IPS DF 4.7 (cell line): ENCODE measurements at regions not wholly inside any gene's neighbourhood (a gene's known extent, or its start where the extent isn't known, plus 50 kb on each side); places are given as distances from the start of the nearest gene placed in this dataset.

Source experiments
- DNase-seq: peaks from one replicate; pipeline ENCODE4 v3.0.0-alpha.2; 2013; ENCODE audit warnings: low spot score; ENCODE audit errors: extremely low read depth

DNA sequence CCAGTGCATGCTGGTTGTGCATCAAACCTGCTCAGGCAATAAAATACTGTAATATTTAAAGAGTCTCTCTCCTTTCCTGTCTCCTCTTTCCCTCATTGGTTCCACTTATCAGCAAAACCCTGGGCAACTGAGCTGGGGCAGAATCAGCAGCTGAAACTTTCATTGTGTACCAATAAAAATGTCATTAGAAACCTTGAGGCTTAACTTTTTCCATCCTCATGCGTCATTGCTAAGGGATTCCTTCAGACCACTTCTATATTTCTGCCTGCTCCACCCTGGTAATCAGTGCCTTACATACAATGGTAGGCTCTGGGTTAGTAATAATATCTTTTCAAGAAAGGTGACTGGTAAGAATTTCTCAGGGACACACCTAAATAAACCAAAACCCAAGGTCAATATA is 880.3 kb downstream of the RPA4 start:
- no peak for DNase-seq

DNA sequence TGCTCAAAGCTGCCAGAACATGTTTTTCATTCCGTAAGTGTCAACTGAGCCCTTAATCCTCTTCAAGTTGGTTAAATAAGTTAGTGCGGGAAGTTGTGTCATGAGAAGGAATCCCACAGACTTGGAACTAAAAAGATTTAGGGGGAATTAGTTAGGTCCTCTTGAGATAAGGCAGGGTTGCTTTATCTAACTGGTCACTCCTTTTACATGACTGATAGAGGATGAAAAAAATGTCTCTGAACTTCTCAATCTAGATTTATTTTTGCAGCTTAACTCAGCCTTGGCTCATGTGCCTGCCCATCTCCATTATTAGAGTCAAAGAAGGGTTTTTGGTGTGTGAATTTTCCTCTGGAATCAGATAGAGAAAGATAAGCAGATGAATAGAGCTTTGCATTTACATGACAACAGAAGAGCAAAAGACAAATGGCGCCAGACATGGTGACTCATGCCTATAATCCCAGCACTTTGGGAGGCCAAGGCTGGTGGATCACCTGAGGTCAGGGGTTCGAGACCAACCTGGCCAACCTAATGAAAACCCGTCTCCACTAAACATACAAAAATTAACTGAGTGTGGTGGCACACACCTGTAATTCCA is 882.9 kb downstream of the RPA4 start:
- no peak for DNase-seq

DNA sequence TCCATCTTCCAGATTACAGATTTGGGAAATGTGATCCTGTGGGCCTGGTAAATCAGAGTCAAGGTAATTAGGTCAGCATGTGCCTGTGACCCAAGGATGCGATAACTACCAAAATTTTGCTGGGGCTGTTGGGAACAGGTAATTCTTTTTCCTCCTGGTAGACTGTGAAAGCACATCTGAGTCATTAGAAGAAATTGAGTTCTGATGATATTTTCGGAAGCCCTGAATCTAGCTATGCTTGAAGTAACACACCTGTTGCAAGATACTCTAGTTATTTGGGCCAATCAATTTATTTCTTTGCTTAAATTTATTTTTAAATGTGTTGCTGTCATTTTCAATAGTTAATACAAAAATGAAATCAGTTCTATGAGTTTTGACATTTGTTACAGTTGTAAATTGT is 903.6 kb downstream of the RPA4 start:
- DNase-seq, result no peak

DNA sequence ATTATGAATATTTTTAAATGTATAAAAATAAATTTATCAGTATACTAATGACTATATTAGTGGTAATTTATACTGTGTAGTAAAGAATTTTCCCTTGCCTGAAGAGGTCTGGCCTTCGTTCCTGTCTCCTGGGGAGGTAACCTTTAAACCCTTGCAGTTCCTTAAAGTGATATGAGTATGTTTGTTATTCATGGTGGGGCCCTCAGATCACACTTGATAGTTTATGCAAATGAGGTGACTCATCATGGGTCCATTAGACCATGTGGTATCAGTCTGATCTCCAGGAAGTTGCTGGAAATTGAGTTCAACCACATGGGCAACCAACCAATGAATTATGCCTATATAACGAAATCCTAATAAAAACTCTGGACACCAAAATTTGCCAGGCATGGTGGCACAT is 904.1 kb downstream of the RPA4 start:
- no peak for DNase-seq

DNA sequence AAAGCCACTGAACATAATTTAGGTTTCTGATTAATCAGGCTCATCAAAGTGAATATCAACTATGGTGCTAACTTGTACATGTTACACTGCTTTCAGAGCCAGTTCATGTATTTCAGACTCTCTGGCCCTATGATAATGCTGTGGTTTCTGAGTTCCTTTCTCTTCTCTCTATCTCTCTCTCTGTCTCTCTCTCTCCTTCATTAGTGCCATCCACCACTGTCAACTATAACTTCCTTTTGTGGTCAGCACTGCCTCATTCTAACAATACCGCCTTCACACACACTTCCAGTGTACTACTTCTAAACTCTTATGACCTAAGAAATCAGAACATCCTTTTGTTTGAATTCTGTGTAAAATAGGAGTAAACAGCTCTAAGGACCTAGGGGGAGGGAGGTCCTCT is 907.1 kb downstream of the RPA4 start:
- no peak for DNase-seq

DNA sequence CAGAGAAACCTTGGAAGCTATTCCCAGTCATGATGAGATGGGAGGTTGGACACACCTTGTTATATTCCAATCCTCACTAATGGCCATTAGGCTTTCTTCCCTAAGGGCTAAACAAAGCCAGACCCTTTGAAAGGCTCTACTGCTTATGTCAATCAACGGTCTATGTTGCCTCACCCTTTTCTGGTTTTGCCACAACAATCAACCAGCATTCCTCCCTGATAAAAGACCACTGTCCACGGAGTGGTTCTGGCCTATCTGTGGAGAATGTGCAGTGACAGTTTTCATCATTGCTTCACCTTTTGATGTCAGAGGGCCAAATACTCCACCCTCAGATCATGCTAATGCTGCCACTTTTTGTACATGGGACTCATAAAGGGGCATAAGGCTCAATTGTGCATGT is 913.4 kb downstream of the RPA4 start:
- DNase-seq, result no peak

DNA sequence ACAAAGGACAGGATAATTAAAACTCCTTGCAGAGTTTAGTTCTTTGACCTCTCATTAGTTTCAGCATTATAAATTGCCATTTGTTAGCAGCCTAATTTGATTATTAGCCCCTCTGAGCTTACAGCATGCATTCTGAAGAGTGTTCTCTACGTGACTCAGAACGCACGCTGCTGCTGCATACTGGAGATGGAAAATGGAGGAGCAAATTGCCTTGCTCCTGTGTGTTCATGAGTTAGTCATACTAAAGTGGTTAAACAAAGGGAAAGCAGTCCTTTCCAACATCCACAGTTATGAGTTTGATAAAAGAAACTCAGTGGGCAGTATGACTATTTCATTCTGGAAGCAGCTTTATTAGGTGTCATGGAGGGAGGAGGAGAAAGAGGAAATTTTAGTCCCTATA is 922.5 kb downstream of the RPA4 start:
- no peak for DNase-seq

DNA sequence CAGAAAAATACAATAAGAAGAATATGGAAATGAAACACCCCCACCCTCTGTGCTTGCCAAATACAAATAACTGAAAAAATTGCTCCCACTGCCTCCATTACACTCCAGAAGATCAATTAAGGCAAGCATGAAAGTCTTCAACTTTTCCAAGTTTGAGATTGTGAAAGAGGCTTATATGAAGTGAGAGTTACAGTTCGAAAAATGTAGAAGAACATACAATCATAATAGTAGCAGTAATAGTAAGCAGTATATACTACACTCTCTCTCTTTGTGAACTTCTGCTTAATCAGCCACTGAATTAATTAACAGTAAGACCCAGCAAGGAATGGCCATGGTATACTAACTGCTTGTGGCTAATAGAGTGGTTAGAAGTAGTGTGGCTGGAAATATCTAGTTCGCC is 923.2 kb downstream of the RPA4 start:
- DNase-seq, result no peak

DNA sequence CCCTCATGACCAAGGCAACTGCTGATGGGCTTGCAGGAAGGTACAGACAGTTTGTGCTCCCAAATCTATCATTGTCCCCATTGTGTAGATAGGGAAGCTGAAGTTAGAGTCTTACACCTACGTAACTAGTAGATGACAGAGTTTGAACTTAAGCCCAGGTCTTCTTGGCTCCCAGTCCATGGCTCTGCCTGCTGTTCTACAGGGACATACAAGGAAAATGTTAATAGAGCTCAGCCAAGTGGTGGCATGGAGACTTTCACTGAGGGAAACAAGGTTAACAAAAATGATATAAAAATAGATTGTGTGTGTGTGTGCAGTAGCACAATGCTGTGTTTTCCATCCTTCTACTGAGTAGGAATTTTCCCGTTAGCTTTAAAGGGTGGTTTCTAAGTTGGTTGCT is 936.5 kb downstream of the RPA4 start:
- no peak for DNase-seq

DNA sequence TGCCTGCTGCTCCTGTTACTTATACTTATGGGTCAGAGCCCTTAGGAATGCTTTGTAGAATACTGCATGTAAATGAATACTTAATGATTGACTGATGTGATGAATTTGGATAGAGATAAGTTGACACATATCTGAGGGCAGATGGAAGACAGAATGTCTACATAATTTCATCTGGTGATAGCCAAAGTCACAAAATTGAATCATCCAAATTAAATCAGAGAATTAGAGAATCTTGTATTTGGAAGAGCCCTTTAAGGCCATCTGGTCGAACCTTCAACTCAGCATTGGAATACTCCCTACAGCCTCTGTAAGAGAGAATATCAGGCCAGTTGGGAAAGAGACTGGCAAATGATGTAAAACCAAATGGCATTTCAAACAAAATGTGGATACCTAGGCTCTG is 944.8 kb downstream of the RPA4 start:
- no peak for DNase-seq

DNA sequence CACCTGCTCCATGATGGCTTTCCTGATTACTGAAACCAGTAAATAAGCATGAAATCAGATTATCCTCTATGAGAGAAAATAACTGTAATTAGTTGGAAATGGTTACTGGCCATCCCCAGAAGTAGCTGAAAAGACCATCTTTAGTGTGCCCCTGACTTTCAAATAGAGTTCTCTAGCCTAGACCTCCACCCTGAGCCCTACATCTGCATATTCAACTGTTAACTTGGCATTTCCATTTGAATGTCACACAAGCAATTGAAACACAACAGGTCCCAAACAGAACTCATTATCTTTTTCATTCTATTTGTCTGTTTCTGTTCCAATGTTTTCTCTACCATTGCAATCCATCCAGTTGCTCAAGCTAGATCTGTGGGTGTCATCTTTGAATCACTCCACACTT is 952.3 kb downstream of the RPA4 start:
- DNase-seq, result no peak

DNA sequence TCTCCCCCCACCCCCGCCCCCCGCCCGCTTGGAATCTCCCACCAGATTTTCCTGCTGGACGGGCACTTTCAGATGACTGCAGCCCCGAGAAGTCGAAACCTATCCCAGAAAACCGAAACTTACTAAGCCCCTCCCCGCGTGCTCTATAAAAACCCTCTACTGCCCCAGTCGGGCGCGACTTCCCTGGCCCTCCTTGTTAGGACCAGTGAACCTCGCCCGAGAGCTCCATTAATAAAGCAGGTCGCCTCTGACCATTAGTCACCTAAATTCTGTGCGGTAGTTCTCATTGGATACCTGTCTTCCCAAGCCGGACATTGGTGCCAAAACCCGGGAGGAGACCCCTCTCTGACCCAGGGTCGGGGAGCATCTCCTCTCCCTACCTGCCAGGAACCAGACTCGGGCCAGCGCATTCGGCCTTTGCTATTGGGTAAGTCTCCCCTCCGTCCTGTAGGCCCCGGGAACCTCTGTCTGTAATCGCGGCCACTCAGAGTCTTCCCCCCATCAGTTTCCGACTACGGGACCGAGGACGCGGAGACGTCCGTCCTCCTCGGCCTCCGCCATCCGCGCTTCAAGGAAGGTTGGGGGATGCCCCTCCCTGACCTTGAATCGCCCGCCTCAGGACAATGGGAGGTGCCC is 958.0 kb downstream of the RPA4 start:
- no peak for DNase-seq

DNA sequence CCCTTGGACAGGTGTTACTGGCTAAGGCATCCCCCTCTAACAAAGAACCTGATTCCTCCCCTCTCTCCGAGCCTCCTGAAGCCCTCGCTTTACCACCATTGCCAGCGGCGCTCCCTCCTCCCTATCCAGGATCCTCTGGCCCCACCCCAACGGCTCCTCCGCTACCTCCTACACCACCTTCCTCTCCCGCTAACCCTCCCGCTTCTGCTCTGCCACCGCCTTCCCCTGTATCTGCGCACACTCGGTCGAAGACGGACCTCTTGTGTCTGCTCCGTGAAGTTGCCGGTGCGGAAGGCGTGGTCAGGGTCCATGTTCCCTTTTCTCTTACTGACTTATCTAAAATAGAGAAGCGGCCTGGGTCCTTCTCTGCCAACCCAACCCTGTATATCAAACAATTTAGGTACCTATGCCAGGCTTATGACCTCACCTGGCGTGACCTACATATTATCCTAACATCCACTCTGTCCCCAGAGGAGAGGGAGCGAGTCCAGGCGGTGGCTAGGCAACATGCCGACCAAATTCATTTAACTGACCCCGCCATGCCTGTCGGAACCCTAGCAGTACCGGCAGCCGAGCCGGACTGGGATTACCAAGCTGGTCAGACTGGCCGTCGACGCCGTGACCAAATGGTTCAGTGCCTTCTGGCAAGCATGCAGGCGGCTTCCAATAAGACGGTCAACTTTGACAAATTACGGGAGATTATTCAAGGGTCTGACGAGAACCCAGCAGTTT is 958.9 kb downstream of the RPA4 start:
- no peak for DNase-seq

DNA sequence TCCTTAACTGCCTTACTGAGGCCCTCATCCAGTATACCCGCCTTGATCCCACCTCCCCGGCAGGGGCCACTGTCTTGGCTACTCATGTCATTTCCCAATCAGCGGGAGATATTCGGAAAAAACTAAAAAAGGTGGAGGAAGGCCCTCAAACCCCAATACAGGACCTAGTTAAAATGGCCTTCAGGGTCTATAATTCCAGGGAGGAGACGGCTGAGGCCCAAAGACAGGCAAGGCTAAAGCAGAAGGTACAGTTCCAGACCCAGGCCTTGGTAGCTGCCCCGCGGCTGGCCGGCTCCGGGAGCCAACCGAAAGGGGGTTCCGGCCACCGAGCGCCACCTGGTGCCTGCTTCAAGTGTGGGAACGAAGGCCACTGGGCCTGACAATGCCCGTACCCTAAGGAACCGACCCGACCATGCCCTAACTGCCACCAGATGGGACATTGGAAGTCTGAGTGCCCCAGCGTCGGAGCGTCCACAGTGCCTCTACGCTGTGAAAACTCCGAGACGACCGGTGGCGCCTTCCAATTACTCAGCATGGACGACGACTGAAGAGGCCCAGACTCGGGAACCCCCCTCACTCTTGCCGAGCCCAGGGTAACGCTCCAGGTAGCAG is 959.6 kb downstream of the RPA4 start:
- DNase-seq, result no peak

DNA sequence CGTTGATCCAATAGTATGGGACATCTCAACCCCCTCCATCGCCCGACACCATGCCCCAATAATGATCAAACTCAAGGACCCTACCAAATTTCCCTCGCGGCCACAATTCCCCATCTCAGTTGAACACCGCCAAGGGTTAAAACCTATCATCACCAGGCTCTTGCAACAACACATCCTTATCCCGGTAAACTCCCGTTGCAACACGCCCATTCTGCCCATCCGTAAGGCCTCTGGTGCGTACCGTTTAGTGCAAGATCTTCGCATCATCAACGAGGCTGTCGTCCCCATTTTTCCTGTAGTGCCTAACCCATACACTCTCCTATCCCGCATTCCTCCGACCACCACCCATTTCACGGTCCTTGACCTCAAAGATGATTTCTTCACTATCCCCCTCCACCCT is 960.5 kb downstream of the RPA4 start:
- DNase-seq, result no peak

DNA sequence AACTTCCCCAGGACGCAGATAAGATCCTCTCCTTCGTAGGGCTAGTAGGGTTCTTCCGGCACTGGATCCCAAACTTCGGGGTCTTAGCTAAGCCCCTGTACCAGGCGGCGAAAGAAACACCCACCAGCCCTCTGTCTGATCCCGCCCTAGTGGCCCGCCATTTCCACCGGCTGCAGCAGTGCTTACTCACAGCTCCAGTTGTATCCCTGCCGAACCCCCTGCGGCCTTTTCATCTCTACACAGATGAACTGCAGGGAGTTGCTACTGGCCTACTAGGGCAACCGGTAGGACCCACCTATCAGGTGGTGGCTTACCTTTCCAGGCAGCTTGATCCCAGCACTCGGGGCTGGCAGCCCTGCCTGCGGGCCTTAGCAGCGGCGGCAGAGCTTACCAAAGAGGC is 961.2 kb downstream of the RPA4 start:
- DNase-seq, result no peak

DNA sequence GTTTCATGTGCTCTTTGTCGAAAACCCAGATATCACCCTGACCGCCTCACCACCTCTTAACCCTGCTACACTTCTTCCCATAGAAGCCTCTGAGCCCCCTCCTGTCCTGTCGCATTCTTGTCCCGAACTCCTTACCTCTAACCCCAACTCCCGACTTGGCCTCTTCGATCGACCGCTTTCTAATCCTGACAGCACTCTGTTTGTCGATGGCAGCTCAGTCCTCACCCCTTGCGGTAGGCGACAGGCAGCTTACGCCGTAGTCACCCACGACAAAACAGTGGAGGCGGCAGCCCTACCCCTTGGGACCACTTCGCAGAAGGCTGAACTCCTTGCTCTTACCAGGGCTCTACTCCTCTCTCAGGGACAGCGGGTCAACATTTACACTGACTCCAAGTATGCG is 961.7 kb downstream of the RPA4 start:
- no peak for DNase-seq

DNA sequence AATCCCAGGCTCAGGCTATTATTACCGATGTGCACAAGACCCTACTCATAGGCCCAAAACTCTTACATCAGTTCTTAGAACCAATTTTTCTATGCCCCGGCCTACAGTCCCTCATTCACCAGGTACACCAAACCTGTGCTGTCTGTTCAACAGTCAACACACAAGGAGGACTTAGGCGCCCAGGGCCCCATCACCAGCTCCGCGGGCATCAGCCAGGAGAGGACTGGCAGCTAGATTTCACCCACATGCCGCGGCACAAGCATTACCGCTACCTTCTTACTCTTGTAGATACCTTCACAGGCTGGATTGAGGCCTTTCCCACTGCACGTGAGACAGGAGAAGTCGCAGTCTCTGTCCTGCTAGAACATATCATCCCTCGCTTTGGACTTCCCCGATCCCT is 962.5 kb downstream of the RPA4 start:
- no peak for DNase-seq

DNA sequence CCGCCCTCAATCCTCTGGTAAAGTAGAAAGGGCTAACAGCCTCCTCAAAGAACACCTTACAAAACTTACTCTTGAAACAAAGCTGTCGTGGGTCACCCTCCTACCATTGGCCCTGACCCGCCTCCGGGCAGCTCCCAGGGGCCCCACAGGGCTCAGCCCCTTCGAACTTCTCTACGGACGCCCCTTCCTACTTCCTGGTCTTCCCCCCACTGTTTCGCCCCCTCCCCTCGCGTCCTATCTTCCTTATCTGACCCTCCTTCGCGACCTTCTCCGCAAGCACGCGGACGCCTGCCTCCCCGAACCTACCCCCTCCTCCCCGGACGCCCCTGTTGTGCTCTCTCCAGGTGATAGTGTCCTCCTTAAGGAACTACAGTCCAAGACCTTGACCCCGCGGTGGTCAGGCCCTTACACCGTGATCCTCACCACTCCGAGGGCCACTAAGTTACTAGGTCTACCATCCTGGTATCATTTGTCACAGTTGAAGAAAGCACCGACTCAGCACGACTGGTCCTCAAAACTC is 963.1 kb downstream of the RPA4 start:
- DNase-seq, result no peak

DNA sequence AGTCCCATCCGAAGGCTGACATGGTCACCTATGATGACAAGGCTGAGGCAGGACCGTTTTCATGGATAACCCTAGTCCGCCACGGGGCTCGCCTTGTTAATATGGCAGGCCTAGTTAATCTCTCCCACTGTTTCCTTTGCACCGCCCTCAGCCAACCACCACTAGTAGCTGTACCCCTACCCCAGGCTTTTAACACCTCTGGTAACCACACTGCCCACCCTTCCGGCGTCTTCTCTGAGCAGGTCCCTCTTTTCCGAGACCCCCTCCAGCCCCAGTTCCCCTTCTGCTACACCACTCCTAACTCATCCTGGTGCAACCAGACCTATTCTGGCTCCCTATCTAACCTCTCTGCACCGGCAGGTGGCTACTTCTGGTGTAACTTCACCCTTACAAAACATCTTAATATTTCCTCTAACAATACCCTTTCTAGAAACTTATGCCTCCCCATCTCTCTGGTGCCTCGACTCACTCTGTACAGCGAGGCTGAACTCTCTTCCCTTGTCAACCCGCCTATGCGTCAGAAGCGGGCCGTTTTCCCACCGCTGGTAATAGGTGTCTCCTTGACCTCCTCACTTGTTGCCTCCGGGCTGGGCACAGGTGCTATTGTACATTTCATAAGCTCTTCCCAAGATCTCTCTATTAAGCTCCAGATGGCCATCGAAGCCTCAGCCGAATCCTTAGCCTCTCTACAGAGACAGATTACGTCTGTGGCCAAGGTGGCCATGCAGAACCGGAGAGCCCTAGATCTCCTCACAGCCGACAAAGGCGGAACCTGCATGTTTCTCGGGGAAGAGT is 964.4 kb downstream of the RPA4 start:
- no peak for DNase-seq

DNA sequence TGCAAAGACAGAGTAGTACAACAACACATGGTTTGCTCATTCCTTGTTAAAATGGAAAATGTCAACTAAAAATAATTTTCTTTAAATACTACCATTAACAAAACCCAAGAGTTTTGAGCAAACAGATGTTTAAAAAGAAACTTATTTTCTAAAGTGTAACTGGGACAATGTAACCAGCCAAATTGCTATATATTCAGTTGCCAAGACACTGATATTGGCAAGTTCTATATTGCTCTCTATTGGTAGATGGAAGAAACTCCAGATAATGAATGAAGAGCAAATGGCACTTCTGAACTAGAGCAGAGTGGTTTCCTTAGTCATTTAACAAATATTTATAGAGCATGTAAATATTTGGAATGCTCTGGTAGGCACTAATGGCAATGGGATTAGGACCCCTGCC is 966.2 kb downstream of the RPA4 start:
- no peak for DNase-seq

DNA sequence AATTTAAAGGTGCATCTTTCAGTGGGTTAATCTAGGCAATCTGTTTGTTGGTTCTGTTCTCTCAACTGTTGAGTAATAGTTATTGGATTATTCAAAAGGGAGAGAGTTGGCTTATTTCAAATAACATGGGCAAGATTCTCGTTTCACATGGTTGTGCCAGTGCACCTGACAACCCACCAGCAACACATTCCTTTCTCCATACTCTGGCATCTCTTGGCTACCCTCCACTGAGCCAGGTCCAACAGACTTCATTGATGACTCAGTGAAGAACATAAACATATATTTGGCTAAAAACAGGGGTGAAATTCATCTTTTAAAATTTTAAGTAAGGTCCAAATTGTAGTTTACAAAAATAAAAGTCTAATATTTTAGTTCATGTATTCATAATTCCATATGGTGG is 967.2 kb downstream of the RPA4 start:
- DNase-seq, result no peak
